GM23338 (cell line): ENCODE measurements at regions not wholly inside any gene's neighbourhood (a gene's known extent, or its start where the extent isn't known, plus 50 kb on each side); places are given as distances from the start of the nearest gene placed in this dataset.

Experiments used
- CREB1 ChIP-seq: fragments of 250-450 bp; sonication (Bioruptor Pico); IDR thresholded peaks from 2 replicates; pipeline ENCODE4 v1.5.0; 2020; ENCODE audit warnings: low read depth, mild to moderate bottlenecking, moderate library complexity
- EZH2 ChIP-seq: fragments of 200-600 bp; sonication (generic); IDR thresholded peaks from one replicate; pipeline ENCODE4 v1.8.0; 2017; ENCODE audit warnings: antibody characterized with exemption, mild to moderate bottlenecking, low read depth; ENCODE audit not compliant: unreplicated experiment
- EZH2phosphoT487 ChIP-seq: fragments of 200-600 bp; sonication (generic); IDR thresholded peaks from one replicate; pipeline ENCODE4 v1.8.1; 2018; ENCODE audit warnings: antibody characterized with exemption; ENCODE audit not compliant: unreplicated experiment
- JUNB ChIP-seq: IDR thresholded peaks from one replicate; pipeline ENCODE4 v1.6.1; 2016; ENCODE audit warnings: antibody characterized with exemption; ENCODE audit not compliant: unreplicated experiment
- NANOG ChIP-seq: IDR thresholded peaks from 2 replicates; pipeline ENCODE4 v1.6.1; 2016; ENCODE audit warnings: antibody characterized with exemption, borderline replicate concordance
- POLR2AphosphoS5 ChIP-seq: IDR thresholded peaks from 2 replicates; pipeline ENCODE4 v1.6.1; 2016; ENCODE audit warnings: antibody characterized with exemption, low read depth
- STAT1 ChIP-seq: IDR thresholded peaks from one replicate; pipeline ENCODE4 v1.6.1; 2016; ENCODE audit warnings: antibody characterized with exemption; ENCODE audit not compliant: unreplicated experiment
- ZNF114 ChIP-seq: fragments of 250-450 bp; sonication (Bioruptor Pico); IDR thresholded peaks from 2 replicates; pipeline ENCODE4 v1.5.0; 2020; ENCODE audit warnings: mild to moderate bottlenecking, moderate library complexity
- ZNF331 ChIP-seq: fragments of 250-450 bp; sonication (Bioruptor Pico); IDR thresholded peaks from 2 replicates; pipeline ENCODE4 v1.5.0; 2020; ENCODE audit warnings: low read depth, mild to moderate bottlenecking, moderate library complexity
- TF ChIP-seq, protein P1 (sequence below), 2 experiments: fragments of 200-600 bp in 1 of 2; sonication (generic) in 1 of 2; conservative IDR thresholded peaks; 2 replicates each; pipeline versions ENCODE4 v1.5.1 to v1.6.1; 2016 to 2017; ENCODE audit warnings: antibody characterized with exemption in 2 of 2, low read depth in 2 of 2, mild to moderate bottlenecking in 2 of 2, moderate library complexity in 1 of 2
- TF ChIP-seq, protein P2 (sequence below): IDR thresholded peaks from one replicate; pipeline ENCODE4 v1.6.1; 2018; ENCODE audit warnings: antibody characterized with exemption; ENCODE audit not compliant: unreplicated experiment
- TF ChIP-seq, protein P3 (sequence below): IDR thresholded peaks from 2 replicates; pipeline ENCODE4 v1.6.1; 2016; ENCODE audit warnings: antibody characterized with exemption
- TF ChIP-seq, protein P4 (sequence below): fragments of 250-450 bp; sonication (Bioruptor Pico); IDR thresholded peaks from 2 replicates; pipeline ENCODE4 v1.5.0; 2020; ENCODE audit warnings: mild to moderate bottlenecking, moderate library complexity

DNA sequence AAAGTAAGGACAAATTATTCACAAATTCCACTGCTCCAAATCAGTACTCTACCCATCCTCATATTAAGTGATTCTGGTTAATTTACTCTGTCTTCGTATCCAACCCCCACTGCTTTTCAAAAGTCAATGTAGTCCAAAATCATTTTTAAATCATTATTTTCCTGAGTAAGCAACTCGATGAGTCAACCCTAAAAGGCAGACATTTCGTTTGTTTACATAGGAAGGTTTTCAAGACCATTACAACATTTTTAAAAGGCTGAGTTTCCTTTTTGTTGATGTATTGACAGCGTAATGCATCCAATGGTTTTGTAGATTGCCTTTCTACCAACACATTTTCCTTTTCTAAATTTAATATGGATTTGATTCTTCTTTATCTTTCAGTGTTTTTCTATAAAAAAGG lies 523.0 kb upstream of the ANKRD30A start:
- TF ChIP-seq, protein P1, sequence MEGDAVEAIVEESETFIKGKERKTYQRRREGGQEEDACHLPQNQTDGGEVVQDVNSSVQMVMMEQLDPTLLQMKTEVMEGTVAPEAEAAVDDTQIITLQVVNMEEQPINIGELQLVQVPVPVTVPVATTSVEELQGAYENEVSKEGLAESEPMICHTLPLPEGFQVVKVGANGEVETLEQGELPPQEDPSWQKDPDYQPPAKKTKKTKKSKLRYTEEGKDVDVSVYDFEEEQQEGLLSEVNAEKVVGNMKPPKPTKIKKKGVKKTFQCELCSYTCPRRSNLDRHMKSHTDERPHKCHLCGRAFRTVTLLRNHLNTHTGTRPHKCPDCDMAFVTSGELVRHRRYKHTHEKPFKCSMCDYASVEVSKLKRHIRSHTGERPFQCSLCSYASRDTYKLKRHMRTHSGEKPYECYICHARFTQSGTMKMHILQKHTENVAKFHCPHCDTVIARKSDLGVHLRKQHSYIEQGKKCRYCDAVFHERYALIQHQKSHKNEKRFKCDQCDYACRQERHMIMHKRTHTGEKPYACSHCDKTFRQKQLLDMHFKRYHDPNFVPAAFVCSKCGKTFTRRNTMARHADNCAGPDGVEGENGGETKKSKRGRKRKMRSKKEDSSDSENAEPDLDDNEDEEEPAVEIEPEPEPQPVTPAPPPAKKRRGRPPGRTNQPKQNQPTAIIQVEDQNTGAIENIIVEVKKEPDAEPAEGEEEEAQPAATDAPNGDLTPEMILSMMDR (conservative IDR thresholded peaks at IDR 0.05; ENCODE audit: low read depth in 2 of 2), result no peak
- TF ChIP-seq EZH2 (no peak), POLR2AphosphoS5 (no peak), EZH2phosphoT487 (no peak), ZNF331 (CRISPR knock-in tag) (no peak), JUNB (no peak), CREB1 (CRISPR knock-in tag) (no peak), STAT1 (no peak), ZNF114 (CRISPR knock-in tag) (no peak), NANOG (no peak)
- TF ChIP-seq, protein P2, sequence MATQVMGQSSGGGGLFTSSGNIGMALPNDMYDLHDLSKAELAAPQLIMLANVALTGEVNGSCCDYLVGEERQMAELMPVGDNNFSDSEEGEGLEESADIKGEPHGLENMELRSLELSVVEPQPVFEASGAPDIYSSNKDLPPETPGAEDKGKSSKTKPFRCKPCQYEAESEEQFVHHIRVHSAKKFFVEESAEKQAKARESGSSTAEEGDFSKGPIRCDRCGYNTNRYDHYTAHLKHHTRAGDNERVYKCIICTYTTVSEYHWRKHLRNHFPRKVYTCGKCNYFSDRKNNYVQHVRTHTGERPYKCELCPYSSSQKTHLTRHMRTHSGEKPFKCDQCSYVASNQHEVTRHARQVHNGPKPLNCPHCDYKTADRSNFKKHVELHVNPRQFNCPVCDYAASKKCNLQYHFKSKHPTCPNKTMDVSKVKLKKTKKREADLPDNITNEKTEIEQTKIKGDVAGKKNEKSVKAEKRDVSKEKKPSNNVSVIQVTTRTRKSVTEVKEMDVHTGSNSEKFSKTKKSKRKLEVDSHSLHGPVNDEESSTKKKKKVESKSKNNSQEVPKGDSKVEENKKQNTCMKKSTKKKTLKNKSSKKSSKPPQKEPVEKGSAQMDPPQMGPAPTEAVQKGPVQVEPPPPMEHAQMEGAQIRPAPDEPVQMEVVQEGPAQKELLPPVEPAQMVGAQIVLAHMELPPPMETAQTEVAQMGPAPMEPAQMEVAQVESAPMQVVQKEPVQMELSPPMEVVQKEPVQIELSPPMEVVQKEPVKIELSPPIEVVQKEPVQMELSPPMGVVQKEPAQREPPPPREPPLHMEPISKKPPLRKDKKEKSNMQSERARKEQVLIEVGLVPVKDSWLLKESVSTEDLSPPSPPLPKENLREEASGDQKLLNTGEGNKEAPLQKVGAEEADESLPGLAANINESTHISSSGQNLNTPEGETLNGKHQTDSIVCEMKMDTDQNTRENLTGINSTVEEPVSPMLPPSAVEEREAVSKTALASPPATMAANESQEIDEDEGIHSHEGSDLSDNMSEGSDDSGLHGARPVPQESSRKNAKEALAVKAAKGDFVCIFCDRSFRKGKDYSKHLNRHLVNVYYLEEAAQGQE, result no peak
- TF ChIP-seq, protein P3, sequence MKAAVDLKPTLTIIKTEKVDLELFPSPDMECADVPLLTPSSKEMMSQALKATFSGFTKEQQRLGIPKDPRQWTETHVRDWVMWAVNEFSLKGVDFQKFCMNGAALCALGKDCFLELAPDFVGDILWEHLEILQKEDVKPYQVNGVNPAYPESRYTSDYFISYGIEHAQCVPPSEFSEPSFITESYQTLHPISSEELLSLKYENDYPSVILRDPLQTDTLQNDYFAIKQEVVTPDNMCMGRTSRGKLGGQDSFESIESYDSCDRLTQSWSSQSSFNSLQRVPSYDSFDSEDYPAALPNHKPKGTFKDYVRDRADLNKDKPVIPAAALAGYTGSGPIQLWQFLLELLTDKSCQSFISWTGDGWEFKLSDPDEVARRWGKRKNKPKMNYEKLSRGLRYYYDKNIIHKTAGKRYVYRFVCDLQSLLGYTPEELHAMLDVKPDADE, result no peak
- TF ChIP-seq, protein P4, sequence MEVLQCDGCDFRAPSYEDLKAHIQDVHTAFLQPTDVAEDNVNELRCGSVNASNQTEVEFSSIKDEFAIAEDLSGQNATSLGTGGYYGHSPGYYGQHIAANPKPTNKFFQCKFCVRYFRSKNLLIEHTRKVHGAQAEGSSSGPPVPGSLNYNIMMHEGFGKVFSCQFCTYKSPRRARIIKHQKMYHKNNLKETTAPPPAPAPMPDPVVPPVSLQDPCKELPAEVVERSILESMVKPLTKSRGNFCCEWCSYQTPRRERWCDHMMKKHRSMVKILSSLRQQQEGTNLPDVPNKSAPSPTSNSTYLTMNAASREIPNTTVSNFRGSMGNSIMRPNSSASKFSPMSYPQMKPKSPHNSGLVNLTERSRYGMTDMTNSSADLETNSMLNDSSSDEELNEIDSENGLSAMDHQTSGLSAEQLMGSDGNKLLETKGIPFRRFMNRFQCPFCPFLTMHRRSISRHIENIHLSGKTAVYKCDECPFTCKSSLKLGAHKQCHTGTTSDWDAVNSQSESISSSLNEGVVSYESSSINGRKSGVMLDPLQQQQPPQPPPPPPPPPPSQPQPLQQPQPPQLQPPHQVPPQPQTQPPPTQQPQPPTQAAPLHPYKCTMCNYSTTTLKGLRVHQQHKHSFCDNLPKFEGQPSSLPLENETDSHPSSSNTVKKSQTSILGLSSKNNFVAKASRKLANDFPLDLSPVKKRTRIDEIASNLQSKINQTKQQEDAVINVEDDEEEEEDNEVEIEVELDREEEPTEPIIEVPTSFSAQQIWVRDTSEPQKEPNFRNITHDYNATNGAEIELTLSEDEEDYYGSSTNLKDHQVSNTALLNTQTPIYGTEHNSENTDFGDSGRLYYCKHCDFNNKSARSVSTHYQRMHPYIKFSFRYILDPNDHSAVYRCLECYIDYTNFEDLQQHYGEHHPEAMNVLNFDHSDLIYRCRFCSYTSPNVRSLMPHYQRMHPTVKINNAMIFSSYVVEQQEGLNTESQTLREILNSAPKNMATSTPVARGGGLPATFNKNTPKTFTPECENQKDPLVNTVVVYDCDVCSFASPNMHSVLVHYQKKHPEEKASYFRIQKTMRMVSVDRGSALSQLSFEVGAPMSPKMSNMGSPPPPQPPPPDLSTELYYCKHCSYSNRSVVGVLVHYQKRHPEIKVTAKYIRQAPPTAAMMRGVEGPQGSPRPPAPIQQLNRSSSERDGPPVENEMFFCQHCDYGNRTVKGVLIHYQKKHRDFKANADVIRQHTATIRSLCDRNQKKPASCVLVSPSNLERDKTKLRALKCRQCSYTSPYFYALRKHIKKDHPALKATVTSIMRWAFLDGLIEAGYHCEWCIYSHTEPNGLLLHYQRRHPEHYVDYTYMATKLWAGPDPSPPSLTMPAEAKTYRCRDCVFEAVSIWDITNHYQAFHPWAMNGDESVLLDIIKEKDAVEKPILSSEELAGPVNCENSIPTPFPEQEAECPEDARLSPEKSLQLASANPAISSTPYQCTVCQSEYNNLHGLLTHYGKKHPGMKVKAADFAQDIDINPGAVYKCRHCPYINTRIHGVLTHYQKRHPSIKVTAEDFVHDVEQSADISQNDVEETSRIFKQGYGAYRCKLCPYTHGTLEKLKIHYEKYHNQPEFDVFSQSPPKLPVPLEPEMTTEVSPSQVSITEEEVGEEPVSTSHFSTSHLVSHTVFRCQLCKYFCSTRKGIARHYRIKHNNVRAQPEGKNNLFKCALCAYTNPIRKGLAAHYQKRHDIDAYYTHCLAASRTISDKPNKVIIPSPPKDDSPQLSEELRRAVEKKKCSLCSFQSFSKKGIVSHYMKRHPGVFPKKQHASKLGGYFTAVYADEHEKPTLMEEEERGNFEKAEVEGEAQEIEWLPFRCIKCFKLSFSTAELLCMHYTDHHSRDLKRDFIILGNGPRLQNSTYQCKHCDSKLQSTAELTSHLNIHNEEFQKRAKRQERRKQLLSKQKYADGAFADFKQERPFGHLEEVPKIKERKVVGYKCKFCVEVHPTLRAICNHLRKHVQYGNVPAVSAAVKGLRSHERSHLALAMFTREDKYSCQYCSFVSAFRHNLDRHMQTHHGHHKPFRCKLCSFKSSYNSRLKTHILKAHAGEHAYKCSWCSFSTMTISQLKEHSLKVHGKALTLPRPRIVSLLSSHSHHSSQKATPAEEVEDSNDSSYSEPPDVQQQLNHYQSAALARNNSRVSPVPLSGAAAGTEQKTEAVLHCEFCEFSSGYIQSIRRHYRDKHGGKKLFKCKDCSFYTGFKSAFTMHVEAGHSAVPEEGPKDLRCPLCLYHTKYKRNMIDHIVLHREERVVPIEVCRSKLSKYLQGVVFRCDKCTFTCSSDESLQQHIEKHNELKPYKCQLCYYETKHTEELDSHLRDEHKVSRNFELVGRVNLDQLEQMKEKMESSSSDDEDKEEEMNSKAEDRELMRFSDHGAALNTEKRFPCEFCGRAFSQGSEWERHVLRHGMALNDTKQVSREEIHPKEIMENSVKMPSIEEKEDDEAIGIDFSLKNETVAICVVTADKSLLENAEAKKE (CRISPR knock-in tag), result no peak
